NCI-H524 (cell line): ENCODE measurements at regions not wholly inside any gene's neighbourhood (a gene's known extent, or its start where the extent isn't known, plus 50 kb on each side); places are given as distances from the start of the nearest gene placed in this dataset.
"Not testable (repeated sequence)": the region's sequence is repeated elsewhere in the genome, so short reads cannot be mapped to it uniquely, and the experiment has no call there.

Source experiments
- DNase-seq, 2 experiments: peaks; one replicate each; lab custom pipeline; 2025; lab: John Stamatoyannopoulos, UW

DNA sequence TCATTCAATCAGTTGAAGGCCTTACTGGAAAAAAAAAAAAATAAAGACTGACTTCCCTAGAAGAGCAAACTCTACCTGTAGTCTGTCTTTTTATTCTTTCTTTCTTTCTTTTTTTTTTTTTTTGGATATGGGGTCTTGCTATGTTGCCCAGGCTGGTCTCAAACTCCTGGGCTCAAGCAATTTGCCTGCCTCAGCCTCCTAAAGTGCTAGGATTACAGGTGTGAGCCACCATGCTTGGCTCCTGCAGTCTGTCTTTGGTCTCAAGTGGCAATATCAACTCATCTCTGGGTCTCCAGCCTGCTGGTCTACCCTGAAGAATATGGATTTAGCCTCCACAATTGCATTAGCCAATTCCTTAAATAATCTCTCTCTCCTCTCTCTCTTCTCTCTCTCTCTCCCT is 167.7 kb upstream of the P2RY1 start:
- no peak for DNase-seq

DNA sequence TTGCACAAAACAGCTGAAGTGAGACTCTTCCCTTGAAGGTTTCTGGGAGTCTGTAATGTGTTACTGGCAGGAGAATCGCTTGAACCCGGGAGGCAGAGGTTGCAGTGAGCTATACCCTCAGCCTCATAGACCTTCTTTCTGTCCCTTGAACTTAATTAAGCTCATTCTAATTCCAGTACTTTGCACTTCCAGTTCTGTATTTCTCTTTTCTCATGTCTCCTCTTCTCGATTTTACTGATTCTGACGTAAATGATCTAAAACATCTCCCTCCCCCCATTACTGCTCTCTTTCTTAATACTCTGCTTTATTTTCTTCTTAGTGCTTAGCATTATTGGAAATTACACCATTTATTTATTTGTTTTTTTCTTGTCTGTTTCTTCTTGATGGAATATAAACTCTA is 165.4 kb upstream of the P2RY1 start:
- no peak for DNase-seq

DNA sequence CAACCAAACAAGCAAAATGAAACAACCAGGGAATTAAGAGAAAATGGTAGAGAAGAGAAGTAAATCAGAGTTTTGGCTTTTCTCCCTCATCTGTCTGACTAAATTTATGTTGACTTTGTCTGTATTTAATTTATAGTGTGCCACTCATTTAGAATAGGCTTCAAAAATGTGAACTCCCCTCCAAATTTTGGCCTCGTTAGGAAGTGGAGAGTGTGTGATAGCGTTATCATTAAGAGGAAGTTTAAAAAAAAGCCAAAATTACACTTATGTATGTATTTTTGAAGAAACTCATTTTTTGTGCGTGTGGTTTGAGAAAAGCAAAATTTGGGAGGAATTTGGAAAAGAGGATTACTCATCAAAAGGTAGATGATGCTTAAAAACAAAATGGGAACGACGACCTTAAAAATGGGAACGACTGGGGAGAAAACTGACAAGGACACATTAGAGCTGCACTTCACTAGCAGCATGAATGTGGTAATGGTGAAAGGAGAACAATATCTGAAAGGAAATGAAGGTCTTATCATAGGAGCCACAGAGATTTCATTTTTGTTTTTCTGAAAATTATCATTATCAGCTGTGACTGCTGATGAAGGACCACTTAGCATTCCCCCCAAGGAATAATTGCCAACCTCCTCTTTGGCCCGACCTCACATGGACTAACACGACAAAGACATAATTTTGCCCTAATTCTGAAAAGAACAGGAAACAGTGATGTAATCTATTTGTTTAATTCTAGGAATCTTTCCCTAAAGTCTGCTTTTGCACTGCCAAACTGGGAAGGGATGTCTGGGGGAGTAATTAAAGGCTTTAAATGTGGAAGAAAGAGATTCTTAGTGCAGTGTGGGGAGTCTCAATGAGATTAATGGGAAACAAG is 163.2 kb upstream of the P2RY1 start:
- no peak for DNase-seq

DNA sequence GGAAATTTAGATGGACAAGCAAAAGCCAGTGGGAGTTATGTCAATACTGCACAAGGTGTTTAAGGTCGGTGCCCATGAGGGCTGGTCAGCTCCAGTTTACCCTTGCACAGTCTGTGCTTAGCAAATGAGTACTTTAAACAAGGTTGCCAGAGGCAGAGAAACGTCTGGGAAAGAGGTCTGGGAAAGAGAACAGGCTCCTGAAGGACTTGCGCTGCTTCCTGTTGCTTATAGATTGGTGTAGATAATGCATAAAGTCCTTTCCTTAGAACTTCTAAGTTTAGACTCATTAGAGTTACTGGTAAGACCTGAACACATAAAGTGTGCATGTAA is 162.6 kb upstream of the P2RY1 start:
- no peak for DNase-seq

DNA sequence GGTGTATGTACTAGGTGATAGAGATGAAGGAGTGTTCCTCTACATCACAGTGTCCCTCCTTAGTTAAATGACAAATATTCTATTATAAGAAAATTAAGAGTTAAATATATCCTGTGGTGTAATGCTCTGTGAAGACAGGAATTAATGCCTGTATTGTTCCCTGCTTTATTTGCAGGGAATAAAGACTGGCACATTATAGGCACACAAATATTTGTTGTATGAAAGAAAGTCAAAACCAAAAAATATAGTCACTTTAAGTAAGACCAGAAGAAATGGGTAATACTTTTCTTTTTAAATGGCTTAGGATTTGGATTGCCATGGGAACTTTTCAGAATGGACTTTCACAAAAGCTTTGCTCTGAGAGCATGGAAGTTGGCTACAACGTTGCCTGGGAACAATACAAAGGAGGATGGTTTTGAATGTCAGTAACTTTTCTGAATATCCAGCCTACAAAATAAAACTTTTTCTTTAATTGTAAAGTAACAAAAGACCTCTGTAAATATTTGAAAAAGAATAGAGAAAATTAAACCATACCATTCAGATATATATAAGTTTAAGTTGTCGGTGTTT is 158.0 kb upstream of the P2RY1 start:
- DNase-seq: no peak

DNA sequence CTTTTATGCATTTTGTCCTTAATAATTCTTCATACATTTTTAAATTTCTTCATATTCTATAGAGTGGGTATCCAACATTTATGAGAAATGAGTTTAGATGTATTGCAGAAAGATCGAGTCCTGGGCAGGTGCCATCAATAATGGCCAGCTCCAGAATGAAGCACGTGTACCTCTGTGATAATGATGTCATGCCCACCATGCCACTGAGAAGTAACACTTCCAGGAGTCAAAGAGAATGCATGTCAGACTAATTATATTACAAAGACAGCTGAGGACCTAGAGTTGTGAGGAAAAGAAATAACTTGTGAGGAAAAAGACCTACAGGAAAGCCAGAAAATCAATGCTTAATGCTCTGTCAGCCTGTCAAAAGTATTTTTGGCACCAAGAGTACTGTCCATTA is 157.4 kb upstream of the P2RY1 start:
- no peak for DNase-seq

DNA sequence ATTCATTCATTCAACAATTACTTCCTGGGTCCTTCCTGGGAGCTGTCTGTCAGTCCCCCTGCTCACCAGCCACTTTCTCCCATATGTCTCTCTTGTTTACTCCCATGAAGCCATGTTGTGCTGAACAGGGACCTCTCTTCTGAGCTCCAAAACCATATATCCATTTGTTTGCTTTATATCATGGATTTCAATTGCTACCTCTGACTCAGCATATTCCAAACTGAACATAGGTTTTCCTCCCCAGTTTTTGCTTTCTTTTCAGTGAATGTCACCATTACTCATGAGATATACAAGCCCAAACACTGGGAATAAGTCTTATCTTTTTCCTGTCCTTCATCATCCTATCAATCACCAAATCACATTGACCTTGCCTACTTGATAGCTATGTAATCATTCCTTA is 152.5 kb upstream of the P2RY1 start:
- no peak for DNase-seq

DNA sequence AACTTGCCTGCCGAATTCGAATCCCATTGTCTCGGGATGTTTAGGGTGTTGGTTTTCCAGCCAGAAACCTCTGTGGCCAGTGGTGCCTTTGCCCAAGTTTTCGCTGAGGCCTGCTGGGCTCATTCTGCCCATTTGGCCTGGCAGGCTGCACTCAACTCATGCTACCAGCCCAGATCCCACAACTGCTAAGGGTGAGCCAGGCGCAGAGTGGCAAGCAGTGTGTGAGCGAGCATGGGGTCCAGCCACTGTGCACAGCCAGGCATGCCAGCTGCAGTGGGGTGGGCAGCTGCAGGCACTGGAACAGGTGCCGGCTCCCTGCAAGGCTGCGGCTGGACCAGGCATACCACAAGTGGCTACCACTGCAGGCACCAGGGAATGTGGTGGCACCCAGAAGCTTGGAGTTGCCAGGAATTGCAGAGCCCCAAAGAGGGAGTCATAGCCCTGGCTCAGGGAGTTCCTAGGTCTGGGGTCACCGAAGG is 151.4 kb upstream of the P2RY1 start:
- no peak for DNase-seq

DNA sequence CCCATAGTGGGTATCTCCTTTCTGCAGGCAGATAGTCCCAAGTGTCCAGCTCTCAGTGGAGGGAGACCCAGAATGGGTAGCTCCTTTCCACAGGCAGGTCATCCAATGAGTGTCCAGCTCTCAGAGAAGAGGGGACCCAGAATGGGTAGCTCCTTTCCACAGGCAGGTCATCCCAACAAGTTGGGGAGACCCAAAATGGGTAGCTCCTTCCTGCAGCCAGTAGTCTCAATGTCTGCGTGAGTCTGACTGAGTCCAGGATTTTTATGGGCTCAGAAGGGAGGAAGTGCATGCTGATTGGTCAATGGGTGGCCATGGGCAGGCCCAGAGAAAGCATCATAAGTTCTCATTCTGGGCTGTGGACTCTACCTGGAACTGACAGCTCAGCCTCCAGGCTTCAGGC is 150.7 kb upstream of the P2RY1 start:
- DNase-seq: no peak

DNA sequence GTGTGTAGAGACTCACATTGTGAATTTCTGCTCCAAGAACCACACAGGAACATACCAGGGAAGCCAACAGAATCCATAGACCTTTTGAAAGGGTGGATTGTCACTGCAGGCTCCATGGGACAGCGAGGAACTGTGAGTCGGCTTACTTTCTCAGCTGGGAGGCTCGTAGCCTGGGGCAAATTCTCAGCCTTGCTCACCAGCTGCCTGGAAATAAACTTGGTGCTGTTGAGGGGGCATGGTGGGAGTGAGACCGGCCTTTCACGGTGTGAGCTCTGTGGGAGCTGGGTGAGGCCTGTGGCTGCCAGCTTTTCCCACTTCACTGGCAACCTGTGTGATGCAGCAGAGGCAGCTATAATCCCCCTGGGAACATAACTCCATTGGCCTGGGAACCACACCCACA is 146.6 kb upstream of the P2RY1 start:
- DNase-seq: peak; percentile 8 to 34

DNA sequence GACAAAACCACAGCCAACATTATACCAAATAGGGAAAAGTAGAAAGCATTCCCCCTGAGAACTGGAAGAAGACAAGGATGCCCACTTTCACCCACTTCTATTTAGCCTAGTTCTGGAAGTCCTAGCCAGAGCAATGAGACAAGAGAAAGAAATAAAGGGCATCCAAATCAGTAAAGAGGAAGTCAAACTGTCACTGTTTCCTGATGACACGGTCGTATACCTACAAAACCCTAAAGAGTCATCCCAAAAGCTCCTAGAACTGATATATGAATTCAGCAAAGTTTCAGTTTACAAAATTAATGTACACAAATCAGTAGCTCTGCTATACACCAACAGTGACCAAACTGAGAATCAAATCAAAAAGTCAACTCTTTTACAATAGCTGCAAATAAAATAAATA is 142.6 kb upstream of the P2RY1 start:
- DNase-seq: not testable (repeated sequence)

DNA sequence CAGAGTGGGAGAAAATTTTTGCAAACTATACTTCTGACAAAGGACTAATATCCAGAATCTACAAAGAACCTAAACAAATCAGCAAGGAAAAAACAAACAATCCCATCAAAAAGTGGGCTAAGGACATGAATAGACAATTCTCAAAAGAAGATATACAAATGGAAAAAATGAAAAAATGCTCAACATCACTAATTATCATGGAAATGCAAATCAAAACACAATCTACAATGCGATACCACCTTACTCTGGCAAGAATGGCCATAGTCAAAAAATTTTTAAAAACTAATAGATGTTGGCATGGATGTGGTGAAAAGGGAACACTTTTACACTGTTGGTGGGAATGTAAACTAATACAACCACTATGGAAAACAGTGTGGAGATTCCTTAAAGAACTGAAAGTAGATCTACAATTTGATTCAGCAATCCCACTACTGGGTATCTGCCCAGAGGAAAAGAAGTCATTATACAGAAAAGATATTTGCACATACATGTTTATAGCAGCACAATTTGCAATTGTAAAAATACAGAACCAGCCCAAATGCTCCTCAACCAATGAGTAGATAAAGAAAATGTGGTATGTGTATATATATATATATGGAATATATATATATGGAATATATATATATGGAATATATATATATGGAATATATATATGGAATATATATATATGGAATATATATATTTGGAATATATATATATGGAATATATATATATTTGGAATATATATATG is 141.2 kb upstream of the P2RY1 start:
- DNase-seq: not testable (repeated sequence)

DNA sequence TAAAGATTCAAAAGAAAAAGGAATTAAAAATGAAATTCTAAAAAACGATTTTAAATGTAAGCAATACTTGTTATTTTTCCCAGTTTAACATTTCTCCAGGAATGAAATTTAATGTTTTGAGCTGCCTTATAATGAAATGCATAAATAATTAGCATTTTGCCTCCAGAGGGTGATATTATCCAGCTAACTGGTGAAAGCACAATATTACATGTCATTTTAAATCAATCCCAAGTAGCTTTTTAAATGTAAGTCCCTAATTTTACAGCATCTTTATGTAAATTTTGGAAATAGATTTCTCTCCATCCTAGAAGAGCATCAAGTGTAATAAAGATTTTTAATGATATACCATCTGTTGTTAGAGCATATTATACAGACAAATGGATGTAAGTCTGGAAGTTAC is 139.1 kb upstream of the P2RY1 start:
- DNase-seq: no peak

DNA sequence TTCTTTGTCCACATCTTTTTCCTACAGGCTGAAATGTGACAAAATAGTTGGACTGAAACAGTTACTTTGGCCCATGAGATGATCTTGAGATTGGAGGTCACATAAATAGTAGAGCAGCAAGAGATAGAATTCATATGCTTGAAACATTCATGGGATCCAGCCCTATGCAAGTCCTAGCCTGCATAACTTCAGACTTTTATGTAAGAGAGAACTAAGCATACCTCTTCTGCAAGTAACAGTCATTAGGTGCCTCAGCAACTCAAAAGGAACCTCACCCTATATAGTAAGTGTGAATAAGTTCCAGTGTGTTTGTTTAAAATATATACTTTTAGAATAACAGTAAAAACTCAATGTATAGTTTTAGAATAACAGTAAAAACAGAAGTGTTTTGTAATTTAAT is 138.0 kb upstream of the P2RY1 start:
- no peak for DNase-seq

DNA sequence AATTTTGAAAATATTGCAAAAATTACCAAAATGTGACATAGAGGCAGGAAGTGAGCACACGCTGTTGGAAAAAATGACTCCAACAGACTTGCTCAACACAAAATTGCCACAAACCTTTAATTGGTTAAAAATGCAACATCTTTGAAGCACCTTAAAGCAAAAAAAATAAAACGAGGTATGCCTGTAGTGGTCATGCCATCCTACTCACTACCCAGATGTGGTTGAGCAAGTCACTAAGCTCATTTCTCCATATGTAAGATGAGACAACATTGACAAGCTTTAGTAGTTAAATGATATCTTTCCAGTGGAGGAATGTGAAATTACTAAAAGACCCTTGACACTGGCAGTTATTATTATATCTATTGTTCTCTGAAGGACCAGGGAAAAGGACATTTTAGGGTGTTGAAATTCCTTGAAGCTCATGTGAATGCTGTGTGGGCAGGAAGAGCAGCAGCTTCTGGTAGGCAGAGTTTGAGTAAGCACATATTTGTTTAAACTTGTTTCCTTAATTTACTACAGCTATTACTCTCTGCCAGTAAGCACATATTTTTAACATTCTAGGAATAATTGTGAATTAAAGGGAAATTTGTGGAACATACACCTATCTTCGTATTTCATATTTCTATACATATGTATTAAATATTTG is 131.6 kb upstream of the P2RY1 start:
- DNase-seq: no peak

DNA sequence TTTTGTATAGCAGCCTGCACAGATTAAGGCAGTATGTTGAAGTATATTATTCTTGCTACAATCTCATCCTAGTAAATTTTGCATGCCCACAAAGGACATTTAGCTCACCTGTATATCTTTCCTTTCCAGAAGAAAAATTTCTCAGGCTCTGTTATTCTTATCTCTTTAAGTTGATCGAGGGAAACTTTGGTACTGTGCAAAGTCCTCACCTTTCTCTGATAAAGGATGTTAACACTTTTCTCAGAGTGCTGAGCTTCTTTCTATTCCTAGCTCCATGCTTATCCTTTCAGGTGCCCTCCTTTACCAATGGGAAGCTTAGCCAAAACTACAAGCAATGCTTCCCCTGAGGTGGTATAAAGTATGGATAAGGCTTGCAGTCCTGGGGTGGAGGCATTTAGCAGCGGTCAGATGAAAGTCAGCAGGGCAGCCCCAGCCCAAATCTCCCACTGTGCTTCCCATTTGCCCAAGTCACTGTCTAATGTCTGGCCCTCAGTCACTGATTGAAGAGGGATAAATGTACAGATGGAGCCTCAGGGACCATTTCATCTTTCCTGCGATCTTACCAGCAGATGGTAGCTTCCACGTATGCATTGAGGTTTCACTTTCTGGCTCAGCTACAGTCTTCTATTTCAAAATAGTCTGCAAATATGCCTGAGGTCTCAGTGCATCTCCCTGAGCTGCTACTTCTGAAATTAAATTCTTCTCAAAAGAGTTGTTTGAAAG is 127.8 kb upstream of the P2RY1 start:
- DNase-seq: peak; percentile 54 to 84

DNA sequence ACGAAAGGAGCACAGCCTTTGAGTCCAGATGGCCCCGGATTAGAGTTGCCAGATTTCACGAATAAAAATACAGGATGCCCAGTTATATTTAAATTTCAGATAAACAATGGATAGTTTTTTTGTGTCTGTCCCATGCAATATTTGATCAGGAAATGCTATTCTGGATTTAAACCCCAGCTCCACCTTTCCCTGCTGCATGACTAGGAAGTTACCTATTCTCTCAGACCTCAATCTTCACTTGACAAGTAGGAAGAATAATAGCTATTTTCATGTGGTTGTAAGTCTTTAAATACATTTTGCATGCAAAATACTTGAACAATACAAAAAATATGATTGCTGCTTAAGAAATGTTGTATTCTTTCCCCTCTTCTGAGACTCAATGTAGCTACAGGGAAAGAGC is 125.3 kb upstream of the P2RY1 start:
- peak; percentile 27 to 68 for DNase-seq

DNA sequence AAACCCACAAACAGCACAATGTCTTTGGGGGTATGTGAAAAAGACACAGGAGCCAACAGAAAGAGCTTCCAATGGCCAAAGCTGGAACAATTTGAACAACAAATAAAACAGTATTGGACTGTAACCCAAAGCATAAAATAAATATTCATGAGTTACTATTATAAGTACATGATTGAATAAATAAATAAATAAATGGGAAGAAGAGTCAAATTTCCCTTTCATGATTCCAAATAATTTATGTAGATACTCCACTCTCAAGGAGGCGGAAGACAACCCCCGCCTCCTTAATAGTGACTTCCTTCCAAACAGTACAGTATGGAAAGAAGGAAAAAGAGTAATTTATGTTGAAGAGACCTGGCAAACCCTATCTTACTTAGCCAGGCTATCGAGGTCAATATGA is 124.4 kb upstream of the P2RY1 start:
- DNase-seq: no peak

DNA sequence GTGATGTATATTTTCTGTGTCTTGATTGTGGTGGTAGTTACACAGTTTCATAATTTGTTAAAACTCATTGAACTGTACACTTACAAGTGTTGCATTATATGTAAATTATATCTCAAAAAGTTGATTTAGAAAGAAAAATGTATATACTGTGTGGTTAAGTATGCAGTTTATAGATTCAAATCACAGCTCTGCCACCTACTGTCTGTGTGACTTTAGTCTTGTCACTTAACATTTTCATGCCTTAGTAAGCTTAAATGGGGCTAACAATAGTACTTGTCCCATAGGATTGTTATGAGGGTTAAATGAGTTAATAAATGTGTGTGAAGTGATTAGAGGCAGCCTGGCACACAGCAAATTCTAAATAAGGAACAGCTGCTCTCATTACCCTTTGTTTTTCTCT is 120.9 kb upstream of the P2RY1 start:
- DNase-seq: no peak

DNA sequence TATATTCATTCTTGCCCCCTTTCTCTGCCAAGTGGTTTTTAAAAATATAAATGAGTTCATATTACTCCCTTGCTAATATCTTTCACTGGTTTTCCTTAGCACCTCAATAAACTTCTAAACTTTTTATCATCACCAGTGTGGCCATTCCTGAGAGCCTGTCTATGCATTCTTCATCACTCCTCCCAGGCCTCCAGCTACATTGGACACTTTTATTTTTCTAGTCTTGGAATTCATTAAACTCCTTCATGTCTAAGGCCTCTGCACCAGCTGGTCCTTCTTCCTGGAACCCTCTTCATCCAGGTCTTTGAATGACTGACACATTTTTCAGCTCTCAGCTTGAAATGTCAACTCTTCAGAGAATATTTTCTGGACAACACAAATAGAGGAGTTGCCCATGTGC is 120.4 kb upstream of the P2RY1 start:
- DNase-seq: no peak

DNA sequence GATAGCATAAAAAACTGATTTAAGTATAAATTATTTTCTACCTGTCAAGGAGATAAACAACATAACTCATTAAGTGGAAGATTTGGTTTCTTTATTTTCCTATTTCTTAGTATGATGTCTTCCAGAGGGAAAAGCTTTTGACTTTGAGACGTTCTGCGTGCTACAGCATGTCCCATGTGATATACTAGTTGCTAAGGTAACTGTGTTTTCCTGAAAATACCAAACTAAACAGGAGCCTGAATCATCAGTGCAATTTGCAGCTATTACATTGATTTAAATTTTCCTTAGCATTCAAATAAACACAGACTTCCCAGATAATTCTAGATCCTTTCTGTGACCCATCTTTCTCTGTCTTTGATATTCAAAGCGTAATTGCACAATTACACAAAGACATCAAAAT is 117.7 kb upstream of the P2RY1 start:
- DNase-seq: no peak

DNA sequence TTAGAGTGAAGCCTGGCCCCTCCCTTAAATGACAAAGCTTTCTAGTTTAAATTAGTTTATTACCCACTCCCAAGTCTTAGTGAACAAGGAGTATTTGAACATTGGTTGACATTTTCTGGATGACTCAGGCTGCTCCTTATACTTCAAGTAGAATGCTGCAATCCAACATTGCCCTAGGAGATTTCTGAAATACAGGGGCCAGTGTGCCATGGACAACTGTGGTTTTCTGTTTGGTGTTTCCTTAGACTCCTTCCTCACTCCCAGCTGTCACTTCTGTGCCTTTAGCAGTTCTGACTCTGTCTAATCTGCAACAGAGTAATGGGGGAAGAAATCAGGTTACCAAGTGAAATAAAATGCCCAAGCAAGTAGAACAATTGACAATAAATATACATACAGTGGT is 116.1 kb upstream of the P2RY1 start:
- peak in 1 of 2 experiments; percentile 15 for DNase-seq
